Astrocyte of the cerebellum (primary cell): ENCODE measurements at regions not wholly inside any gene's neighbourhood (a gene's known extent, or its start where the extent isn't known, plus 50 kb on each side); places are given as distances from the start of the nearest gene placed in this dataset.

Experiments
- DNase-seq: peaks from one replicate; pipeline ENCODE4 v3.0.0-alpha.2; 2011; ENCODE audit warnings: low read depth
- H3K4me3 ChIP-seq: 2 replicates; pipeline ENCODE4 v1.5.1; 2011; ENCODE audit warnings: mild to moderate bottlenecking, low read depth, low read length, moderate library complexity
- in situ Hi-C: cut with HindIII; loops from 2 replicates; pipeline ENCODE4 v1.10.0; 2017; ENCODE audit warnings: low sequenced_read_pairs
- TF ChIP-seq, protein P1 (sequence below): IDR thresholded peaks from 2 replicates; pipeline ENCODE4 v1.5.1; 2012; ENCODE audit warnings: low read length, low read depth, moderate library complexity, mild to moderate bottlenecking; ENCODE audit errors: missing control alignments

DNA sequence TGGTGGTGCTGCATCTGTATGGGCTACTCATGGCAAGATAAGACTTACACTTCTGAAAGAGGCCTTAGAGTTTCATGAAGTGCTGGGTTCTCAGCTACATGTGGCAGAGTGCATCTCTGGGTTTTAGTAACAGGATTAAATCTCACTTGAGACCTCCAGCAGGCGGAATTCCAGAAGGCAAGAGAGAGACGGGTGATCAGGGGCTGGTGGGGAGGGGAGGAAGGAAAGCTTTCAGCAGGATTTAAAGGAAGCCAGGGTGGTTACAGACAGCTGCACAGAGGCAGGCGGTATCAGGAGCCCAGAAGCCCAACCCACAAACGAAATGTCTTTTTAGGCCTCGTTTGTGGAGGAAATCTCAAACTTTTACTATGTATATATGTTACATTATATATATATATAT is 56.2 kb upstream of the CD82 start:
- no peak for DNase-seq
- TF ChIP-seq, protein P1, sequence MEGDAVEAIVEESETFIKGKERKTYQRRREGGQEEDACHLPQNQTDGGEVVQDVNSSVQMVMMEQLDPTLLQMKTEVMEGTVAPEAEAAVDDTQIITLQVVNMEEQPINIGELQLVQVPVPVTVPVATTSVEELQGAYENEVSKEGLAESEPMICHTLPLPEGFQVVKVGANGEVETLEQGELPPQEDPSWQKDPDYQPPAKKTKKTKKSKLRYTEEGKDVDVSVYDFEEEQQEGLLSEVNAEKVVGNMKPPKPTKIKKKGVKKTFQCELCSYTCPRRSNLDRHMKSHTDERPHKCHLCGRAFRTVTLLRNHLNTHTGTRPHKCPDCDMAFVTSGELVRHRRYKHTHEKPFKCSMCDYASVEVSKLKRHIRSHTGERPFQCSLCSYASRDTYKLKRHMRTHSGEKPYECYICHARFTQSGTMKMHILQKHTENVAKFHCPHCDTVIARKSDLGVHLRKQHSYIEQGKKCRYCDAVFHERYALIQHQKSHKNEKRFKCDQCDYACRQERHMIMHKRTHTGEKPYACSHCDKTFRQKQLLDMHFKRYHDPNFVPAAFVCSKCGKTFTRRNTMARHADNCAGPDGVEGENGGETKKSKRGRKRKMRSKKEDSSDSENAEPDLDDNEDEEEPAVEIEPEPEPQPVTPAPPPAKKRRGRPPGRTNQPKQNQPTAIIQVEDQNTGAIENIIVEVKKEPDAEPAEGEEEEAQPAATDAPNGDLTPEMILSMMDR = no peak
- in situ Hi-C loops = no loop called here
- no peak overlapping the region for H3K4me3 ChIP-seq

DNA sequence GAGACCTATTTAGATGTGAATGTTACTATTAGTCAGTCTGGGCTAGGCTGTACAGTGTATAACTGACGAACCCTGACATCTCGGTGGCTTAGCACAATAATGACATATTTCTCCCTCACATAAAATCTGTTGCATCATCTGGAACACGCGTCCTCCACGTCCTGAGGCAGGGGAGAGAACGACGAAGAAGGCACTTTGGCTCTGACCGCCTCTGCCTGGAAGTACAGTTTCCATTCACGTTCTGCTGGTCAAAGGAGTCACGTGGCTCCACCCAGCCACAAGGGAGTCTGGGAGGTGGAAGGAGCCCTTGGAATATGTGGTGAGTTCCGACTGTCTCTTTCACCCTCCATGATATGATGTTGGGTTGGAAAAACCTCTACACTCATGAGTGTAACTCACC is 55.1 kb upstream of the CD82 start:
- H3K4me3 ChIP-seq = no peak overlapping the region
- TF ChIP-seq, protein P1 = no peak
- DNase-seq = no peak
- in situ Hi-C loops = no loop called here

DNA sequence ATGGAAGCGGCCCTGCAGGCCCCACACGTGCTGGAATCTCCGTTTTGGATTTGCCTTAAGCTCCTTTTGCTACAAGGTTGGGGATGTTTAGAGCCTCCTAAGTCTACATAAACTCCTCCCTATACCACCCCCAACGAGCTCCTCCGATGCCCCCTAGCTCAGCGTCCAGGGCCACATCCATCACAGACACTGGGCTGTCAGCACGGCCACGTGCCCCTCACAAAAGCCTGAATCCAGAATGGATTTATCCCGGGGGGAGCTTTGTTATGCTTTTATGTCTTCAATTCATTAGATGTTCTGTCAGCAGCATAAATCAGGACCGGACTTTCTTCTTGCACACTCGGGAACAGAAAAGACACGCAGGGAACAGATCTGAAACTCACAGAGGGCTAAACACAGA is 52.6 kb upstream of the CD82 start:
- TF ChIP-seq, protein P1 = no peak
- in situ Hi-C loops = no loop called here
- no peak overlapping the region for H3K4me3 ChIP-seq
- no peak for DNase-seq

DNA sequence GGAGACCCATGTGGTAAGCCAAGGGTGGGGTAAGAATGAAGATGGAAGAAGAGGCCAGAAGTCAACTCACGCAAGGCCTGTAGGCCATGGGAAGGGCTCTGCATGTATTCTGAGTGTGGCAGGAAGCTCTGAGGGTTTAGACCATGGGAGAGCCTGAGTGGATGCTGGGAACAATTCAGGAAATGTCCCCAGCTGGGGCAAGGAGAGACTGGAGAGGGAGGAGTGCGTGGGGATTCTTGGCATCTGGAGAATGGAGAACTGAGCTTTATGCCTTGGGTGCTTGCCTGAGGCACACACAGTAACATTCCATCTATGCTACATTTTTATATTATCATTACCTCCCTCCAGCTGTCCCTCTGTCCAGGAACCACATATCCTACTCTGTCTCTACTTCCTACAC is 50.4 kb upstream of the CD82 start:
- no peak for DNase-seq
- in situ Hi-C loops = no loop called here

More for the DNA sequence above, 50.4 kb upstream of the CD82 start:
- TF ChIP-seq, protein P1 = no peak
- H3K4me3 ChIP-seq = no peak overlapping the region
